GM19035 (cell line): ENCODE measurements at regions not wholly inside any gene's neighbourhood (a gene's known extent, or its start where the extent isn't known, plus 50 kb on each side); places are given as distances from the start of the nearest gene placed in this dataset.

Source experiments
- ATAC-seq: cut with Tn5 transposase; IDR thresholded peaks from one replicate; pipeline ENCODE4 v1.9.1; 2021; ENCODE audit not compliant: unreplicated experiment

DNA sequence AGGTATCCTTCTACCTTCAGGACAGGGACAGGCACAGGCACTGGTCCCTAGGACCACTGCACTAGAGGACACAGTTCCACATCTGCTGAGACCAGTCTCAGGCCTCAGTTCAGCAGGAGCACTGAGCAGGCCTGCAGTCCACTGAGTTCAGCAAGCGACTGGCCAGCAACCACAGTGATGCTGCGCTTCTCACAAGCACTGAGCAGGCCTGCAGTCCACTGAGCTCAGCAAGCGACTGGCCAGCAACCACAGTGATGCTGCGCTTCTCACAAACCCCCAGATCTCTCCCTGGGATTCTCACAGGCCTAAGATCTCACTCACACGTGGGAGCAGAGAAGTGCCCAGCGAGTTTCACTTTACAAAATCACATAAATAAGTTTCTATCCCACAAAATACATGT, 140.6 kb downstream of the IRS2 start:
- ATAC-seq: no peak

GRCh38 chr13:109644956-109645355, 141.4 kb downstream of the IRS2 start:
- no peak for ATAC-seq

DNA sequence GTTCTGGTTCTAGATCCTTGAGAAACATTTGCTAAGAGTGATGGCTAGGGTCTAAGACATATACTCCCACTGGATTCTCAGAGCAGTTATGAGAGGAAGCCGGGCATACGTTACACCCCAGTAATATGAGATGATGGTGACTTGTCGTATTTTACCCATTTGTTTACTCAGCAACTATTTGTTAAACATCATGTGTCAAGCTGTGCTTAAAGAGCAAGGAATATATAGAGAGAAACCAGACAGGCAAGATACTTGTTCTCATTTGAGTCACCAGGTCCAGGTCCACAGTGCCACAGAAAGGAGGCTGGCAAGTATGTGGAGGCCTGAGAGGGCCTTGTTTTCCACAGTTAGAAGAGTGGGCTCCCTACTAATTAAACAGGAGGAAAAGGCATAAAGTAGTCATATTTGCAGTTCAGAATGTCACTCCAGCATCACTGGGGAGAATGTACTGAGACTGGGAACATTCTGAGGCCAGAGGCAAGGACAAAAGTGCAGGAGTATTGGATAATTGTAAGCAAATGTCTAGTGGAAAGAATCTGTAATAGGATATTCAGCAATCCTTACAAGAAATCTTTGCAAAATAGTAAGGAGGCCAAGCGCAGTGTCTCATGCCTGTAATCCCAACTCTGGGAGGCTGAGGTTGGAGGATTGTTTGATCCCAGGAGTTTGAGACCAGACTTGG, 142.2 kb downstream of the IRS2 start:
- no peak for ATAC-seq

DNA sequence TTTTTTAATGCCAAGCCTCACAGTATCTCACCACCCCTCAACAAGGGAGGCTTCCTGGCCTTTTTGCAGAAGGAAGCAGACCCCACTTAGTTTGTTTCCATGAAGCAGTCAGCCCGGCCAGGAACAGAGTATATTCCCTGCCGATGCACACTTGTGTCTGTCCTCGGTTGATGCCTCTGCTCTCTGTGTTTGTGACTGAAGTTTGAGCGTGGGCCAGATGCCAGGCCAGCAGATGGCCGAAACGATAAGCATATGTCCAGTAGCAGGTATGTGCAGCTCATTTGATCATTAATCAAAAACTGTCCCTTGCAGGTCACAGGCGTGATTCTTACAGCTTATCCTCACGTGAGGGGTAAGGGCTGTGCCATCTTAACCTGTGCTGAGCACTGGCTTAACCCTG, 144.0 kb downstream of the IRS2 start:
- no peak for ATAC-seq

DNA sequence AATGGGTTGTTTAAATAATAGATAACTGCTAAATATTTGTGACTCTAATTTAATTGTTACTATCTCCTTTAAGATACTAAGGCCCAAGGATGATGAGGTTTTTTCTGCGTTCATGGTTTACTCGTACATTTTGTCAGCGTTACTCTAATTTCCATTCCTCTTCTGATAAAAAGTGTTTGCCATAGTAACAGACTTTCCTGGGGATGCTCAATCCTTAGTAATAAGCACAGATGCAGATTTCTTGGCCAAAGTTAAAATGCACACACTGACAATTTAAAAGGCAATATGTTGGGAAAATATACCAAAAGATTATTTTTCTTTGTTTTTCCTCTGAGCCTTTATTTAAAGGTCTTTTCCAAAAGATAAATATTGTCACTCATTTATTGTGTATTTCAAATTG, 149.6 kb downstream of the IRS2 start:
- no peak for ATAC-seq

DNA sequence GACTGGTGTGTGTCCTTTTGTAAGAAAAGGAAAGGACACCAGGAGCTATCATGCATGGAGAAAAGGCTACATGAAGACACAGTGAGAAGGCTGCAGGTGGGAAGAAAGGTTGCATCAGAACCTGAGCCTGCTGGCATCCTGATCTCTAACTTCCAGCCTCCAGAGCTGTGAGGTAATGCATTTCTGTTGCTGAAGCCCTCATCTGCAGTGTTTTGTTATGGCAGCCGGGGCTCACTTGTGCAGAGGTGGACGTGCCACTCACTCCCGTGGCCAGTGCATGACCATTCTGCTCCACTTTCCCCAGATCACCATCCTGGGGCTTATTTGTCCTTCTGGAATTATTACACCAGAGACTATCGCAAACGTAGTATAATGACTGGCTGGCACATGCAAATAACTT, 155.3 kb downstream of the IRS2 start:
- no peak for ATAC-seq

DNA sequence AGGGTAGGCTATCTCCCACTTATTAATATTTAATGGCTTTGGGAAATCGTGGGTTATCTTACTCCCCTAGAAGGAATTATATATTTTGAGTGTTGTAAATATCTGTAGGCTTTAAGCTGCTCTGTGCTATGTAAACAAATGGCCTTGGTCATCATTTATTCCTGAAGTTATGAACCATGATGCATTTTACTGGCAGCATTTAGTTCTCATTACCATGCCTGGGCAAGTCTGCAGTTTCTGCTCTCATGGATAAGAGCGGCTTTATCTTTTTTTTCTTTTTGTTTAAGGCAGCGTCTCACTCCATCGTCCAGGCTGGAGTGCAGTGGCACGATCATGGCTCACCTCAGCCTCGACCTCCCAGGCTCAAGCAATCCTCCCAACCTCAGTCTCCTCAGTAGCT, 156.1 kb downstream of the IRS2 start:
- no peak for ATAC-seq

GRCh38 chr13:109629737-109630136, 156.6 kb downstream of the IRS2 start:
- no peak for ATAC-seq

DNA sequence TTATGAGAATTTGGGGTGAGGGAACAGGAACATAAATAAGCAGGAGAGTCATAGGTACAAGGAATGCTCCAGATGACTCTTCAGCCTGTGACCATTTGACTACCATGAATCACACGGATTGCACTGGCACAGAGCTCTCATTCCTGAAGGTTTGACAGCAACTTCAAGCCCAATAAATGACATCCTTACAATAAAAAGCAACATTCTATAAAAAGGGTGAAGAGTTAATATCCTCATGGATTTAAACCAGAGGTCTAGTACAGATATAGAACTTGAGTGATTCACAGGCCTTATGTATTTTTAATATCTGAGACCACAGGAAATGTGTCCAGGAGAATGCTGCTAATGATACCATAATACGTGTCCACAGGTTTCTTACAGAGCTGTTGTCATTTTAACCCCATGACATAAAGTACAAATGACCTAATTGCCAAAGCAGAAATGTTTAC, 158.1 kb downstream of the IRS2 start:
- no peak for ATAC-seq

GRCh38 chr13:109627649-109628048, 158.7 kb downstream of the IRS2 start:
- ATAC-seq: no peak

DNA sequence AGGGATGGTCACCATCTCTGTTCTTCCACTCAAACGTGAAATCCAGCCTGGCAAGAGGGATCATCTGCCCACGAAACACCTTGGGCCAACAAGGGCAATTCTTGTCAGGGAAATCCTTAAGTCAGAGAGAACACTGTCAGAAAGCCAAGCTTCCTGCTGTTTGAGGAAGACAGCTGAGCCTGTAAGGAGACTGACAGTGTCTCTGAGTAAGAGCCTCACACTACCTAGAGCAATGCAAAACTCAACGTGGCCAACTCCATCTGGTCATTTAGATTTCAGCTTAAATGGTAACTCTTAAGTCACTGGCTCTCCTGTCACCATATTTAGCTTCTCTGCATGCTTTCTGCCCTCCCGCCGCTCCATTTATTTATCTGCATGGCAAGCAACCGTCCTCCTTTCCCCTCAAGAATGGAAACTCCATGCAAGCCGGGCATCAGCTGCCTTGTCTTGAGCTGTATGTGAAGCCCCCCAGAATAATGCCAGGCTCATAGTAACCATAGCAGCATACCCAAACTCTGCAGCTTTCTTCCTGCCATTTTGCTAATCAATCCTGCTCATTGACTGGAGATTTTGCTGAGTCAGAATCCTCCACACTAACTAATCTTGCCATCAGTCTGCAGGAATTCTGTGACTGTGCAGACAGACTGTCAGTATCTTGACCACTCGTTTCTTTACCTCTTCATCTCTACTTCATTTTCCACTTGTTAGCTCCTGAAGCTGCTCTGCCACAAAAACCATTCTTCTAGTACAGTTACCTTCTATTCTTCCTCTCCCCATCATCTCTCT, 159.8 kb downstream of the IRS2 start:
- no peak for ATAC-seq

DNA sequence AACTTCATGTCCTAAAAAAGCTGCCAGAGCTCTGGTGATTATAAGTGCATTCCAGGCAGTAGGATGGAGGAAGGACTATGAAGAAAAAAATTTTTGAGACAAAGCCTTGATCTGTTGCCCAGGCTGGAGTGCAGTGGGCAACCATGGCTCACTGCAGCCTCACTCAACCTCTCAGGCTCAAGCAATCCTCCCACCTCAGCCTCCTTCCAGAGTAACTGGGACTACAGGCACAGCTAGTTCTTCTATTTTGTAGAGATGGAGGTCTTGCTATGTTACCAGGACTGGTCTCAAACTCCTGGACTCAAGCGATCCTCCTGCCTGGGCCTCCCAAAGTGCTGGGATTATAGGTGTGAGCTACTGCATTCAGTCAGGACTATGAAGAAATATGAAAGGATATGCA, 161.2 kb downstream of the IRS2 start:
- ATAC-seq: no peak

DNA sequence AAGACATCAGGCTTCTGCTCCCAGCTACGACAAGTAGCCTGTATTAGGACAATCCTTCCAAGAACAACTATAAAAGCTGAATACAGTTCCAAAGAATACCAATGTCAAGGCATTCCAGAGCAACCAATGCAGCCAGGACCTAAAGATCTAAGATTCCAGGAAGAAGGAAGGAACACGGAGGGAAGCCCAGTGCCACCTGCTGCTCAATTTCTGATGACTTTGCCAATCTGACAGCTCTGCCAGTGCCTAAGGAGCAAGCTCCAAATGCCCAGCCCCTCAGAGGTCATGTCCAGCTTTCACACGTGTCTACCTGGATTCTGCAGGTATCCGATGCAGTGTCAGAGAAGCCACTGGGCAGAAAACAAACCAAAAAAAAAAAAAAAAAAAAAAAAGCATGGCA, 164.4 kb downstream of the IRS2 start:
- ATAC-seq: no peak

DNA sequence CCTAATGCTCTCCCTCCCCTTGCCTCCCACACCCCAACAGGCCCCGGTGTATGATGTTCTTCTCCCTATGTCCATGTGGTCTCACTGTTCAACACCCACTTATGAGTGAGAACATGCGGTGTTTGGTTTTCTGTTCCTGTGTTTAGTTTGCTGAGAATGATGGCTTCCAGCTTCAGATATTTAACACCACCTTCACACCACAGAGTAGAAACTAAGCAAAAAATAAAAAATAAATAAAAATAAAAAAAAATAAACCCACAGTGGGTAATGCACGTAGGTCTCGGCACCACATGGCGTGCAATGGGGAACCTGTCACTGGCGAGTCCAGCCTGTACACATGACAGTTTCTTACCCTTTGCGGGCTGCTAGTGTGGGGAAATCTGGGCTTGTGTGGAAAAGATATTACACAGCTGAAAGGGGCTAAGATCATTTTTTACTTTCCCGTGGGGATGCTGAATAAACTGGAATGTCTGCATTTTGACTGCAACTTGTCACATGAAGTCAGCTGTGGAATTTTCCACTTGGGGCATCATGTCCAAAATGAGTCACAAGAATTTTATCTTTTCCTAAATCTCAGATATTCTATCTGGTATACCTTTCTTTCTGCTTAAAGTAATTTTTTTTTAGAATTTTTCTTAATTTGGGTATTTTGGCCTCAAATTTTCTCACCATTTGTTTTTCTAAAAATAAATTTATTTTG, 170.5 kb downstream of the IRS2 start:
- no peak for ATAC-seq

- ATAC-seq: no peak
Measured at GRCh38 chr13:109611912-109612691, 174.3 kb downstream of the IRS2 start.

DNA sequence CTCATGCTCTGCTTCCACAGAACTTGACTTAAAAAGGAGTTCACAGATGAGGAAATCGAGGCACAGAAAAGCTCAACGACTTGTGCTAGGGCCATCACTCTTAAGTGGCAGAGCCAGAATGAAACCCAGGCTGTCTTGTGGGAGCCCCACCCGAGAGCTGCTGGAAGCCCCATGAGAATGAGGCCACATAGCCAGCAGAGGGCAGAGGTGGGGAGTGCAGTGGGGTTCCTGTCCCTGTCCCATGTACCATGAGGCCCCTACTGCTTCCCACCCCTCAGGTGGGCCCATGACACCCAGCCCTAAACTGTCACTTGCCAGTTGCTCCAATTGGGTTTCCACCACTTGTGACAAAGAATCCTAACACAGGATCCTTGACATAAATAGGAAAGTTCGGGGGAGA, 175.9 kb downstream of the IRS2 start:
- ATAC-seq: no peak

GRCh38 chr13:109608503-109608902, 177.9 kb downstream of the IRS2 start:
- ATAC-seq: no peak

GRCh38 chr13:109608059-109608458, 178.3 kb downstream of the IRS2 start:
- no peak for ATAC-seq

- ATAC-seq: no peak
Measured at GRCh38 chr13:109606520-109606919, 179.9 kb downstream of the IRS2 start.

DNA sequence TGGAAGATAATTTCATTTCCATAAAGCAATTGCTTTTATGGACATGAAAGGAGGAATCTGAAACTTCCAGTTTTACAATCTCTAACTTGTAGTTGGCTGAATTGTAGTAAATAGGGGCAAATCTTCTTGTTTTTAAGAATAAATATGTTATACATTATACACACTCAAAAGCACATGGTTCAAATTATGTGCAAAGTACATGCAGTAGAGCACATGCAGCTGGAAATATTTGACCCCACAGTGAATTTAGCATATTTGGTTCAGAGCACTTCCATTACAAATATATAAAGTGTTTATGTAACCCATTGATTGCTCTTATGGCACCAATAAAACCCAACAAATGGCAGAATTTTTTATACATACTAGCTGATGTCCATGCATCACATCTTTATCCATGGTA, 180.5 kb downstream of the IRS2 start:
- no peak for ATAC-seq

DNA sequence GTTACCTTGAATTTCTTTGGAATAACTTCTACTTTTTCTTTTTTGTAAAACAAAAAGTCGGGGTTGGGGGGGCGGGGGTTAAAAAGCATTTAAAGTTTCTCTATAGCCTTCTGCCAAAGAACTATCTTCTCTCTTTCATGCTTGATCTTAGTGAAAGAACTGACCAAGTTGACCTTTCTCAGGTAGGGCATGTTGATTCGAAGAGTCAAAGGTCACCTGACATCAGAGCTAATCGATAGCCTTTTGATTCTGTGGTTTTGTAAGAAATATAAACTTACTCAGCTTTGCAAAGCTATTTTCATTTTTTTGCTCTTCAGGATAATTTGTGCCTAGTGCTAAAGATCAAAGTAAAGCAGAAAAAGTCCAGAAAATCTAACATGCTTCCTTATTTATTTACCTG, 181.5 kb downstream of the IRS2 start:
- ATAC-seq: no peak
